GM23248 (cell line): ENCODE measurements at regions not wholly inside any gene's neighbourhood (a gene's known extent, or its start where the extent isn't known, plus 50 kb on each side); places are given as distances from the start of the nearest gene placed in this dataset.

Experiments
- EZH2 ChIP-seq: fragments of 200-600 bp; sonication (generic); IDR thresholded peaks from 2 replicates; pipeline ENCODE4 v1.6.1; 2018; ENCODE audit warnings: antibody characterized with exemption, mild to moderate bottlenecking; ENCODE audit not compliant: insufficient read depth, poor library complexity, severe bottlenecking
- EZH2phosphoT487 ChIP-seq: fragments of 200-600 bp; sonication (generic); IDR thresholded peaks from 2 replicates; pipeline ENCODE4 v1.6.1; 2018; ENCODE audit warnings: antibody characterized with exemption, moderate library complexity, mild to moderate bottlenecking, low read depth; ENCODE audit not compliant: insufficient read depth

DNA sequence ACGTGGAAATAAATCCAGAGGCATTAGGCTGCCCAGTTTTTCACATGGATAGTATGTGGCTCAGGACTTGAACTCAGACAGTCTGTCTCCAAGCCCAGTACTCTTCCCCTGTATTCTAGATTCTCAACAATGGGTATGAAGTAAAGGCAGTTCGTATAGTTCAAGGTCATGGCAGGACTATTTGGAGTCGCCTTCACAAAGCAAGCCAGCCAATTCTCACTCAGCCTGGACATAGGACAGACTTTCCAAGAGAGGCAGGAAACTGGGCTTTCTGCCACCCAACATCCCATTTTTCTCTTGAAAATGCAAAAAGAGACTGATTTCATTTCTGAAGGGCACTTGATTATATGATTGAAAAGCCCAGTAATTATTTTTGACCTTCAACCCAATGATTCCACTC, 111.0 kb downstream of the EDN1 start:
- TF ChIP-seq EZH2 (no peak), EZH2phosphoT487 (no peak)
